ENCODE measurements at regions not wholly inside any gene's neighbourhood (a gene's known extent, or its start where the extent isn't known, plus 50 kb on each side); places are given as distances from the start of the nearest gene placed in this dataset.

DNA sequence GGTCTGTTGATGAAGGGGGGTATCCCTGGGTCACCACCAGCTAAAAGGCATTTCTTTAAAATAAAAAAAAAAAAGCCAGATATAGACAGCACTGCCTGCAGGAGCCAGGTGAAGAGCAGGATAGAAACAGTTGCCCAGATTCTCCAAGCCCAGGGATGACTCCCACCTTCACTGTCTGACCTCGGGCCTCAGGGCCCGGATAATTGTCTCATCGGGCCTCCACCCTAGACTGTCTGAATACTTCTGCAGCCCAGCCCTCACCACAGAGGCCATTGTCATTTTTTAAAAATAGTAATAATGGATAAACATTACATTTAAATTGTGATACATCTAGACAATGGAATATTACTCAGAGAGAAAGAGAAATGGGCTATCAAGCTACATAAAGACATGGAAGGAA lies 92.8 kb upstream of the TNRC6C start:
- Histone ChIP-seq H3K27me3 (ENCODE audit: control insufficient read depth in 4 of 4, insufficient read depth in 4 of 4, low read length in 3 of 4) (peaks cover 0 to 7% (median 1%) of the 10 kb centered on the region in 4 donors), H3K36me3 (ENCODE audit: control insufficient read depth in 4 of 4, insufficient read depth in 3 of 4, low read depth in 1 of 4, low read length in 3 of 4) (no peaks in the 10 kb centered on the region), H3K27ac (ENCODE audit: low read depth in 1 of 2, low read length in 2 of 2) (no peak overlapping the region), H3K4me1 (ENCODE audit: control insufficient read depth in 4 of 4, insufficient read depth in 4 of 4, low read length in 3 of 4) (no peaks in the 10 kb centered on the region), H3K9me3 (ENCODE audit: control insufficient read depth in 4 of 4, low read length in 3 of 4) (no peaks in the 10 kb centered on the region), H3K9ac (ENCODE audit: low read depth in 1 of 2, low read length in 2 of 2) (no peak overlapping the region), H3K4me3 (ENCODE audit: low read depth in 1 of 3, low read length in 3 of 3) (no peak overlapping the region)
- WGBS: 83% methylated on average over 3 of the region's 3 CpGs
- TF ChIP-seq HNF4A (conservative IDR thresholded peaks at IDR 0.05) (no peak), TAF1 (conservative IDR thresholded peaks at IDR 0.05) (no peak), ATF3 (IDR thresholded peaks at IDR 0.05) (no peak), CTCF (IDR thresholded peaks at IDR 0.05; ENCODE audit: low read depth, low read length, missing input control) (no peak), RAD21 (IDR thresholded peaks at IDR 0.05) (no peak), EGR1 (IDR thresholded peaks at IDR 0.05; ENCODE audit: low read depth in 2 of 2) (no peak), SP1 (IDR thresholded peaks at IDR 0.05) (no peak), RXRA (IDR thresholded peaks at IDR 0.05) (no peak), JUND (IDR thresholded peaks at IDR 0.05) (no peak), YY1 (IDR thresholded peaks at IDR 0.05) (no peak), REST (IDR thresholded peaks at IDR 0.05) (no peak), GABPA (IDR thresholded peaks at IDR 0.05 in 1 of 2, conservative IDR thresholded peaks at IDR 0.05 in 1 of 2) (no peak), HNF4G (IDR thresholded peaks at IDR 0.05) (no peak), NR2F2 (IDR thresholded peaks at IDR 0.05) (no peak), FOXA2 (IDR thresholded peaks at IDR 0.05) (no peak), FOXA1 (IDR thresholded peaks at IDR 0.05) (no peak)
- TF ChIP-seq, protein P1, sequence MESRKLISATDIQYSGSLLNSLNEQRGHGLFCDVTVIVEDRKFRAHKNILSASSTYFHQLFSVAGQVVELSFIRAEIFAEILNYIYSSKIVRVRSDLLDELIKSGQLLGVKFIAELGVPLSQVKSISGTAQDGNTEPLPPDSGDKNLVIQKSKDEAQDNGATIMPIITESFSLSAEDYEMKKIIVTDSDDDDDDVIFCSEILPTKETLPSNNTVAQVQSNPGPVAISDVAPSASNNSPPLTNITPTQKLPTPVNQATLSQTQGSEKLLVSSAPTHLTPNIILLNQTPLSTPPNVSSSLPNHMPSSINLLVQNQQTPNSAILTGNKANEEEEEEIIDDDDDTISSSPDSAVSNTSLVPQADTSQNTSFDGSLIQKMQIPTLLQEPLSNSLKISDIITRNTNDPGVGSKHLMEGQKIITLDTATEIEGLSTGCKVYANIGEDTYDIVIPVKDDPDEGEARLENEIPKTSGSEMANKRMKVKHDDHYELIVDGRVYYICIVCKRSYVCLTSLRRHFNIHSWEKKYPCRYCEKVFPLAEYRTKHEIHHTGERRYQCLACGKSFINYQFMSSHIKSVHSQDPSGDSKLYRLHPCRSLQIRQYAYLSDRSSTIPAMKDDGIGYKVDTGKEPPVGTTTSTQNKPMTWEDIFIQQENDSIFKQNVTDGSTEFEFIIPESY (IDR thresholded peaks at IDR 0.05): no peak
- TF ChIP-seq, protein P2, sequence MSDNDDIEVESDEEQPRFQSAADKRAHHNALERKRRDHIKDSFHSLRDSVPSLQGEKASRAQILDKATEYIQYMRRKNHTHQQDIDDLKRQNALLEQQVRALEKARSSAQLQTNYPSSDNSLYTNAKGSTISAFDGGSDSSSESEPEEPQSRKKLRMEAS (IDR thresholded peaks at IDR 0.05): no peak
- no peak for DNase-seq (ENCODE audit: low spot score)

All from liver (tissue), 8 donors.